ENCODE measurements at regions not wholly inside any gene's neighbourhood (a gene's known extent, or its start where the extent isn't known, plus 50 kb on each side); places are given as distances from the start of the nearest gene placed in this dataset.

- no peak overlapping the region for H3K4me3 ChIP-seq (ENCODE audit: low read depth, low read length)
- no peak for TF ChIP-seq CTCF (IDR thresholded peaks at IDR 0.05; ENCODE audit: low read depth, low read length)
Measured at GRCh38 chr1:98467122-98467521, 194.4 kb upstream of the SNX7 start.

- no peak for TF ChIP-seq CTCF (IDR thresholded peaks at IDR 0.05; ENCODE audit: low read depth, low read length)
- no peak overlapping the region for H3K4me3 ChIP-seq (ENCODE audit: low read depth, low read length)
Measured at GRCh38 chr1:98461873-98462385, 199.6 kb upstream of the SNX7 start.

GRCh38 chr1:98460136-98460535, 201.4 kb upstream of the SNX7 start:
- H3K4me3 ChIP-seq (ENCODE audit: low read depth, low read length): no peak overlapping the region
- no peak for TF ChIP-seq CTCF (IDR thresholded peaks at IDR 0.05; ENCODE audit: low read depth, low read length)

- no peak for TF ChIP-seq CTCF (IDR thresholded peaks at IDR 0.05; ENCODE audit: low read depth, low read length)
- no peak overlapping the region for H3K4me3 ChIP-seq (ENCODE audit: low read depth, low read length)
Measured at GRCh38 chr1:98459486-98459870, 202.0 kb upstream of the SNX7 start.

GRCh38 chr1:98458511-98459485, 202.7 kb upstream of the SNX7 start:
- H3K4me3 ChIP-seq (ENCODE audit: low read depth, low read length): no peak overlapping the region
- no peak for TF ChIP-seq CTCF (IDR thresholded peaks at IDR 0.05; ENCODE audit: low read depth, low read length)

- no peak for TF ChIP-seq CTCF (IDR thresholded peaks at IDR 0.05; ENCODE audit: low read depth, low read length)
- no peak overlapping the region for H3K4me3 ChIP-seq (ENCODE audit: low read depth, low read length)
Measured at GRCh38 chr1:98457248-98457647, 204.3 kb upstream of the SNX7 start.

GRCh38 chr1:98454666-98455065, 206.9 kb upstream of the SNX7 start:
- TF ChIP-seq CTCF (IDR thresholded peaks at IDR 0.05; ENCODE audit: low read depth, low read length): no peak

More at GRCh38 chr1:98454666-98455065, 206.9 kb upstream of the SNX7 start:
- H3K4me3 ChIP-seq (ENCODE audit: low read depth, low read length): no peak overlapping the region

Measured in WI38 (cell line).